ENCODE measurements at regions not wholly inside any gene's neighbourhood (a gene's known extent, or its start where the extent isn't known, plus 50 kb on each side); places are given as distances from the start of the nearest gene placed in this dataset.

GRCh38 chr4:187544461-187545053 lies 451.0 kb upstream of the ZFP42 start:
- H3K23ac ChIP-seq (ENCODE audit: low read depth, low read length), result no peak overlapping the region
- H3K4me3 ChIP-seq (ENCODE audit: insufficient read depth, low read depth, low read length), result no peak overlapping the region
- no peaks in the 10 kb centered on the region for H3K27me3 ChIP-seq (ENCODE audit: control insufficient read depth, insufficient read depth, low read length)
- H3K4ac ChIP-seq (ENCODE audit: low read depth, low read length), result no peak overlapping the region
- H2BK20ac ChIP-seq (ENCODE audit: low read depth, low read length), result no peak overlapping the region
- ATAC-seq (ENCODE audit: low read depth), result no peak
- no peak overlapping the region for H2AK9ac ChIP-seq (replicated peaks; ENCODE audit: low read depth, low read length, poor library complexity)
- H3K18ac ChIP-seq (ENCODE audit: low read depth, low read length), result no peak overlapping the region
- no peaks in the 10 kb centered on the region for H3K36me3 ChIP-seq (ENCODE audit: control insufficient read depth, insufficient read depth, low read length)
- H4K91ac ChIP-seq (ENCODE audit: insufficient read depth, low read depth, low read length), result no peak overlapping the region
- no peak for DNase-seq
- H3K9me3 ChIP-seq (ENCODE audit: control insufficient read depth, insufficient read depth, low read length), result no peaks in the 10 kb centered on the region
- no peak overlapping the region for H2BK15ac ChIP-seq (ENCODE audit: low read depth, low read length)
- H3K4me2 ChIP-seq (ENCODE audit: low read depth, low read length), result no peak overlapping the region
- H3K79me1 ChIP-seq (ENCODE audit: low read depth in 1 of 2, low read length in 2 of 2), result no peaks in the 10 kb centered on the region
- no peak overlapping the region for H2BK120ac ChIP-seq (ENCODE audit: low read depth, low read length)
- ChIA-PET POLR2A (ENCODE audit: unreplicated experiment) (no interaction called here), CTCF (no interaction called here)
- H3K9me1 ChIP-seq (ENCODE audit: insufficient read depth, low read length), result no peaks in the 10 kb centered on the region
- H3K9ac ChIP-seq (ENCODE audit: low read depth, low read length), result no peak overlapping the region
- H4K5ac ChIP-seq (ENCODE audit: low read depth, low read length), result no peak overlapping the region
- H2BK5ac ChIP-seq (ENCODE audit: low read depth, low read length, poor library complexity, severe bottlenecking), result no peak overlapping the region
- in situ Hi-C loops (cut with MboI; ENCODE audit: low sequenced_read_pairs), result no loop called here
- no peak overlapping the region for H3K27ac ChIP-seq (ENCODE audit: insufficient read depth, low read length)
- intact Hi-C loops (cut with micrococcal nuclease), result no loop called here
- H4K8ac ChIP-seq (ENCODE audit: low read depth in 2 of 2, low read length in 2 of 2), result no peak overlapping the region
- peaks cover 2% of the 10 kb centered on the region; the same call in 1 of the 2 replicates for H3K4me1 ChIP-seq (ENCODE audit: control insufficient read depth, insufficient read depth, low read length)
- no peak overlapping the region for H3K14ac ChIP-seq (replicated peaks; ENCODE audit: low read depth, low read length)
- dilution Hi-C loops (cut with HindIII; ENCODE audit: low sequenced_read_pairs, unreplicated experiment), result no loop called here
- BruUV-seq (replicated peaks), result no TSS peak
- TF ChIP-seq FOS (IDR thresholded peaks at IDR 0.05; ENCODE audit: low read depth, low read length) (no peak), CEBPB (IDR thresholded peaks at IDR 0.05; ENCODE audit: low read depth, low read length) (no peak), CHD1 (IDR thresholded peaks at IDR 0.05; ENCODE audit: low read depth, low read length) (no peak), RCOR1 (IDR thresholded peaks at IDR 0.05; ENCODE audit: insufficient replicate concordance, low read length) (no peak), ELK1 (IDR thresholded peaks at IDR 0.05; ENCODE audit: borderline replicate concordance, low read depth, low read length) (no peak), USF2 (IDR thresholded peaks at IDR 0.05; ENCODE audit: low read depth, low read length) (no peak), MXI1 (IDR thresholded peaks at IDR 0.05; ENCODE audit: borderline replicate concordance, low read depth, low read length) (no peak), RAD21 (IDR thresholded peaks at IDR 0.05; ENCODE audit: low read length) (no peak)
- H2AFZ ChIP-seq (replicated peaks; ENCODE audit: low read length, poor library complexity), result no peak overlapping the region
- no peak overlapping the region for H2AK5ac ChIP-seq (ENCODE audit: low read depth, low read length)
- WGBS, 2 experiments (ENCODE audit: extremely low coverage in 2 of 2, insufficient read length in 1 of 2), result 72% methylated on average over 2 of the region's 4 CpGs; no CpG with 5 or more reads in 1 of the 2 experiments
- no peaks in the 10 kb centered on the region for H4K20me1 ChIP-seq (ENCODE audit: insufficient read depth, low read length)
- no peak overlapping the region for H3K56ac ChIP-seq (ENCODE audit: extremely low read depth, insufficient read depth, low read length)
